GM21825 (cell line): ENCODE measurements at regions not wholly inside any gene's neighbourhood (a gene's known extent, or its start where the extent isn't known, plus 50 kb on each side); places are given as distances from the start of the nearest gene placed in this dataset.

Source experiments
- ATAC-seq: cut with Tn5 transposase; IDR thresholded peaks from one replicate; pipeline ENCODE4 v1.9.1; 2021; ENCODE audit warnings: mild to moderate bottlenecking, moderate library complexity; ENCODE audit not compliant: unreplicated experiment

DNA sequence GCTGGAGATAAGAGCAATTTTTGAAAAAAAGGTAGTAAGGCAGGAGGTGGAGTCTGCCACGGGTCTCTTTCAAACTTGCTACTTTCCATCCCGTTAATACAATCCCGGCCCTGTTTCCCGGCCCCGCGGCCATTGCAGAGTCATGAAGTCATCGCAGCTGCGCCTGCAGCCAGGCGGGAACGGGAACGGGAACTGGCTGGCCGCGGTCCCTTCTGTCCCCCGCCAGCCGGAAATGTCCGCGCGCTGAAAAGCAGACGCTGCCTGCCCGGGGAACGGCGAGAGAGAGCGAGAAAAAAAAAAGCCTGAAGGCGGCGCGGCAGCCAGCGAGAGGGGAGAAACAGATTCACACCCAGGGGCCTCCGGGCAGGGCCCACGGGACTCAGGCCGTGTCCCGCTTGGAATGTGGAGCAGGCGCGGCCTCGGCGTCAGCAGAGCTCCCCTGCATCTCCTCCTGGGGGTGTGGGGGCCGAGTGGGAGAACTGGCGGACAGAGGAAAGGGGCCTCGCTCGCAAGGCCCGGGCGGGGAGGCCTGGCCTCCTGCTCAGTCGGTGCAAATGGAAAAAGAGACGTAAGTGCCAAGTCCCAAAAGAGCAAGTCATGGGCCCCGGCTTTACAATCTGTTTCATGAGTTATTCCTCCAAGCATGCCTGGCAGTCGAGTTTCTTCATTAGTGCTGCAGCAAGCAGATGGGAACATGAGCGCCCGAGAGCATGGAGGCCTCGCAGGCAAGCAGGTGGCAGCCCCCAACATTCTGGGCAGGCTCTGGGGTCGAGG, 201.2 kb upstream of the GAS1 start:
- no peak for ATAC-seq

DNA sequence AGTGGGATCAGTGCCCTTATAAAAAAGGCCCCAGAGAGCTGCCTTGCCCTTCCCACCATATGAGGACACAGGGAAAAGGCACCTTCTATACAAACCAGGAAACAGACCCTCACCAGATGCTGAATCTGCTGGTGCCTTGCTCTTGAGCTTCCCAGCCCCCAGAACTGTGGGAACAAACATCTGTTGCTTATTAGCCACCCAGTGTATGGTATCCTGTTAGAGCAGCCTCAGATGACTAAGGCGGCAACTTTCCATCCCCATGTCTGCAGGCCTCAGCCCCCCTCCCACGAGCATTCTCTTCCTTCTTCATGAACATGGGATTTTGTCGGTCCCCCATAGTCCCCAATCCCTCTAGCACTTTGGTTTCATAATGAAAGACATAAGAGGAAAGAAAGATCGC, 202.5 kb upstream of the GAS1 start:
- ATAC-seq = no peak

DNA sequence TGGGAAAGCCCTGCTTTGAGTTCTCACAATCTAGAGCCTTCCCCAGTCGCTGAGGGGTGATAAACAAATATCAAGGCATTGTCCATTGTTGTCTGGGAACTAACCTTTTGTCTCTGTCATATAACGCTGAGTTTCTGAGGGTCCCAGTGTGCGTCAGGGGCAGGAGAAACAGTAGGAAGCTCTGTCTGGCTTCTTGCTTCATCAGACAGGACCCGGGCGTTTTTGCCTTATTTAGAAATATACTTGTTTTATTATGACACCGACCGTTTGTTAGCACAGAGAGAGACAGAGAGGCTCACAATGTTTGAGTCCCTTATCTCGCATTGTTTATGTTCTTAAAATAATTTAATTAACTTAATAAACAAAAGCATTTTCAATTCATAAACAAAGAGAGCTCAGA, 204.9 kb upstream of the GAS1 start:
- no peak for ATAC-seq

DNA sequence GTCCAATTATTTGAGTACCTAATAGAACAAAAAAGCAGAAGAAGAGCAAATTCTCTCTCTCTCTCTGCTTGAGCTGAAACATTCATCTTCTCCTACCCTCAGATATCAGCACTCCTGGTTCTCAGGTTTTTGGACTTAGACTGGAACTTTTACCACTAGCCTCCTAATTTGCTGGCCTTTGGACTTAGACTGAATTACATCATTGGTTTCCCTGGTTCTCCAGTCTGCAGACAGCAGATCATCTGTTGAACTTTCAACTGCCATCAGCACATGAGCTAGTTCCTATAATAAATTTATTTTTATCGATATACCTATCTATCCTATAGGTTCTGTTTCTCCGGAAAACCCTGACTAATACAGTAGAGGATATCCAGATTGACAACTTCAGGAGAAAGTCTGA, 208.9 kb upstream of the GAS1 start:
- ATAC-seq = no peak

DNA sequence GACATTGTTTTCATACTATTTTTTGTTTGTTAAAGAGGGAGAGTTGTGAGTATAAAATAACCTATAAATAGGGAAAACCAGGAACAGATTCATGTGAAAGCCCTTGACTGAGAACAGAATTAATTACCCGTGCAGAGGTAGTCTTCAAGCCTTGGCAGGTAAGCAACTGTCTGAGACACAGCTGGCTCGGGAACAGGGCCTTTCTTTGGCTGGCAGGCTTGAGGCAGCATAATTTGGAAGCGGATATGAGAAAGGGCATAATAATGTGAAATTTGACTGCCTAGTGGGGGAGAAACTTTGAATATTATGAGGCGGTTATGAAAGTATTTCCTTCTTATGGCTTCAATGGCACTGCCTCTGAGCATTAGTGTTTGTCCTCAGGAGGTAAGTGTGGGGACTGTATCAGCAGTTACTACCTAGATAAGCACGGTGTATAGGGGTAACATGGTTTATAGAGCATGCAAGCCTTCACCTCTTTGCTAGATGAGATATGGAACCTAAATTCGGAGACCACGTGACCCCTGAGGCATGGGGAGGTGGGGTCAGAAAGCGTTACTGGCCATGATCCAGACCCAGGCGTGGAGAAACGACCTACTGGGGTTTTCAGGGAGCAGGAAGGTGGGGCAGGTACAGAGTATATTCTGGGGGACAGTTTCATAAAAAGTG, 210.2 kb upstream of the GAS1 start:
- no peak for ATAC-seq

DNA sequence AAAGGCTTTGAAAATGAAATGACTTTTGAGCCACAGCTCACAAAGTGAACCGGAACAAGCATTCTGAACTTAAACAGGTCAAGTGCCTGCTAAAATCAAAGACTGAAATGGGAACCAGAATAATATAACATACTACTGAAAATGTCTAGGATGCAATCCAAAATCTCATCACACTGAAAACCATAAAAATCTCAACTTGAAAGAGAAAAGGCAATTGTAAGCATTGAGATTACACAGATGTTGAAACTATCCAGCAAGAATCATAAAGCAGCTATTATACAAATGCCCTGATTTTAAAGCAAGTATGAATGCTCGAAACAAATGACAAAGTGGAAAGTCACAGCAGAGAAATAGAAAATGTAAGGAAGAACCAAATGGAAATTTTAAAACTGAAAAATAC, 211.5 kb upstream of the GAS1 start:
- no peak for ATAC-seq

DNA sequence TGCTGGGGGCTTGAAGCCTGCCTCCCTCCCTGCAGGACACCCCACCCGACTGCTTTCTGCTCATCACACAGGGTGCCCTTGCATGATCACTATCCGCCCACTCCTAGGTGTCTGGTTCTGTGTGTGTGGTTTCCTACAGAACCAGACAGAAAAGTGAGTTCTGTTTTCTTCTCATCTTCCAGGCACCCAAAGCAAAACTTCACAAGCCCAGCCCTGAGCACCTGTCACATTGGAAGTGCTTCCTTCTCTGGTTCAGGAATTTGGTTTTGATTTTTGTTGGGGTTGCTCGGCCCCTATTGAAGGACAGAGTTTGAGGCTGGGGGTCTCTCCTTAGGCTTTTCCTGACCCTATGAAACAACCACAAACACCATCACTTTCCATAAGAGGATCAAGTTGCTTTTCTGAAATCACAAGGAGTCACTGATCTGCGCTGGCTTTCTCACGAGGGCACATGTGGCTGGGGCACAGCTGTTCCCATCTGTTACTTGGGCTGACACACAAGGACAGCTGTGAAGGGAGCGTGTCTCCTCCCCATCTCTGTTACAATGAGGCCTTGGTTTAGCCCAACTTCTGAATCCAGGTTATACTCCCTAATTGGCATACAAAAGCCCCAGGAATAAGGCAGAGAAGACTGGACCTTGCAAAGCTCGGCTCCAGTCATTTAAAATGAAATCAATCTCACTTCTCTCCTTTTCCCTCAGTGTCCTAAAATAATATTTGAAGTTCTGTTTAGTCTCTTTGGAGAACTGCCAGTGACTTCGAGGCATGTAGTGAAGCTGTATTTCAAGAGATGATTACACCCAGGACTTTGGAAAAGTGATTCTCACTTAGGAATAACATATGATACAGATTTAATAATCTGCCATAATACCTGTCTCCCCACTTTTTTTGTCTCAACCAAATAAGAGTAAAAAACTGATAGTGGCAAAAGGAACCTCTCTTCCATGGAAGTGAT, 213.1 kb upstream of the GAS1 start:
- no peak for ATAC-seq

DNA sequence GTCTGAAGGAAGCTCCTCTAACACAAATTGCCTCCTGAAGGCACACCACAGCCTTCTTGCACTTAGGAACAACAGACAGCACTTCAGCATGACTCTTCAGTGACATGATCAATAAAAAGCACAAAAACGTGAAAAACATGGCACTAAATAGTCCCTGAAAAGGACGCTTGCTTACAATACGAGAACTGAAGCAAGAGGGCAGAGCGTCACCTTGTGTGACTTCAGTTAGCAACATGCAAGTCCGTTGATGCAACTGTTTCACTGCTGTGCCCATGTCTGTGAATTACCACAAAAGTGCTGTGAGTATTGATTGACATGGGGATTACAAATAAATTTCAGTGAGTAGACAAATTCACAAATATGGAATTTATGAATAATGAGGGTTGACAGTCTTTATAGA, 219.9 kb upstream of the GAS1 start:
- no peak for ATAC-seq

DNA sequence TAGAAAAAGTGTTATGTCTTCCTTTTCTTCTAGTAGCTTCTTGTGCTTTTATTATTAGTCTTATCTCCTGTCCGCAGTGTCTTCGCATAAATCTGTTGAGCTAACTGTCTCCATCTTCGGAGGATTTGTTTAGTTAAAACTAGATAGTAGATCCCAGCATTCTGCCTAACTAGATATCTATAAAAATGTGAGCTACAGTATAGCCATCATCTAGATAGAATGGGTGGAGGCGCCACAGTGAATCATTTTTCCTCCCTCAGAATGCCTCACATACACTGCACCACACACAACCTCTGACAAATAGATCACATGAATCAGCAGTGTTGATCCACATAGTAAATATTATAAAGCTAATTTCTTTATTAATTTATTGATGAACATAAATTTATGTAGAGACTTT, 220.3 kb upstream of the GAS1 start:
- ATAC-seq = no peak

DNA sequence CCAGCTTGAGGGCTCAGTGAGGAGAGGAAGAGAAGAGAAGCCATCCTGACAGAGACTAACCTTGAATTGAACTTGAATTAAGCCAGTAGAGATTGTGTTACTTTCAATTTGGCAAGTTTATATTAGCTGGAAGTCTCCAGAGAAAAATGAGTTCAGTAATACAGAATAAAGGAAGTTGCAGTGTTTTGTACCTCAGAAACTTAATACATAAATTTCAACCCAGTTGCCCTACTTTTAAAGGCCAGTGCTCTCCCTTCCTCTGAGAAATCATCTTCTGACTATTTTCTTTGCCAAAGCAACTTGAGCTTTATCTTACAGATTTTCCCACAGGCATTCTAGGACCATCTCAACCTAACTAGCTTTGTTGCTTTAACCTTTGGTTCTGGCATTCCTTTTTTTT, 231.0 kb upstream of the GAS1 start:
- no peak for ATAC-seq

DNA sequence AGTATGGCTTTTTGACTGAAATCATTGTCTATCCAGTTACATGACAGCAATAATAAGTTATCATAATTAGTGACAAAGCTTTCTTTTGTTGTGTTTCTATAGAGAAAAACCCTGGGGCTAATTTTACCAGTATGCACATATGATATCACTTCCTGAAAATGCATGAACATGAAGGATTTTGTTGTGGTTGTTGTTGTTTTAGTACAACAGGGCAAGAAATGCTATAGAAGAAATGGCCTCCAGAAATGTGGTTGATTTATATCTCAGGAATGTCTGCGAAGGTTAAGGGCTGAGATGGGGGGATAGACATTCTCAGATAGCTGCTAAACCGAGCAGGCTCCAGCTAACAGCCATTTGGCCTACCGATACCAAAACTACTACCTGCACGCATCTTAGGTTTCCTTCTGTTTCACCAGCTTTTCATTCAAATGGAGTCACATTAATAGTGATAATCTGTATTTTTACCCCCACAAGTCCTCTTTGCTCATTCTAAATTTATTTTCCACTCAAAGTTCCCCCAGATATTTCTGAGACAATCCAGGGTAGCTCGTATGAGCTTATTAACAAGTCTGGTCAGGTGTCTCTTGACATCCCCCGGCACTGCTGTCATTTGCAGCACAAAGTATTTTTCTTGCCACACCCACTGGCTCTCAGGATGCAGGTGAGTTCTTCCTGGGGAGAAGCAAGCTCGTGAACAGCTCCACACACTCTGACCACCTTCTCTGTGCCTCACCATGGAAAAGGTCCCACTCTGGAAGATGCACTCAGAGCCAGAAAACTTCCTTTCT, 232.4 kb upstream of the GAS1 start:
- ATAC-seq = no peak

DNA sequence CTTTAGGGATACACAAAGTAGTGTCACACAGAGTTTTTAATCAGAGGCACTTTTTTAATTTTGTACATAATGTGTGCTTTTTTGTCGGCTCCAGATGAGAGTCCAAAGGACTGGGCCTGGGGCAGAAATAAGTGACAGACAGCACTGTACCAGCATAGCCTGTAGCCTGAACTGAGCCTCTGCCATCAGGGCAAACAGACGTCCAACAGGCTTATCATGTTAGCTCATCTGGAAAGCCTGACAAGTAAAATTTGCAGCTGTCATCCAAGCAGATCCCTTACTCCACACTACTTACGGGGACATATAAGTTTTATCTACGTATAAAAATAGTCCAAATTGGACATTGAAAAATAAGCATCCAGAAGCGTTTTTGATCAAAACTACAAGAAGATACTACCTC, 233.1 kb upstream of the GAS1 start:
- no peak for ATAC-seq

DNA sequence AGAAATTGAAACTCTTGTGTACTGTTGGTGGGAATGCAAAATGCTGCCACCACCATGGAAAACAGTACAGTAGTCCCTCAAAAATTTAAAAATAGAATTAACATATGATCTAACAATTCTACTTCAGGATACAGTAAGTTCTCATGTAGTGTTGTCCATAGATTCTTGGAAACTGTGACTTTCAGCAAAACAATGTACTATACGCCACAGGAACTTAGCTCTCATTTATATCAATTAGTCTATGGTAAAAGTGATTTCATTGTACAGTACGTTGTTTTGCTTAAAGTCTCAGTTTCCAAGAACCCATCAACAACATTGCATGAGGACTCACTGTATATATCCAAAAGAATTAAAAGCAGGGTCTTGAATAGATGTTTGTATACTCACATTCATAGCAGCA, 233.5 kb upstream of the GAS1 start:
- no peak for ATAC-seq

DNA sequence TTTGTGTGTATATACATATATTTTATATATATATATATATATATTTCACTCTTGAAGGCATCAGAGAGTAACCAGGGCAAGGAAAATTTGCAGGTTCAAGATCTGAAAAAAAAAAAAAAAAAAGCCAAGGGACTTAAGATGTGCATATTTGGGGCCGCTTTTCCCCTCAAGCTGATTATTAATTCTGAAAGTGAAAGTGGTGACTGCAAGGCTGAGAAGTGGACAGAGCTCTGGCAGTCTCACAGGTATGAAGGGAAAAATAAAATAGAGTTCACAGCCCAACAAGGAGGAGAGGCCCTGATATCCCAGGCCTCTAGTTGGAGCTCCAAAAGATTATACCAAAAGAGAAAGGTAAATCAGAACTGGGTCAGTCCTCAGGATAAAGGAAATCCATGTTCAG, 234.4 kb upstream of the GAS1 start:
- ATAC-seq = no peak

DNA sequence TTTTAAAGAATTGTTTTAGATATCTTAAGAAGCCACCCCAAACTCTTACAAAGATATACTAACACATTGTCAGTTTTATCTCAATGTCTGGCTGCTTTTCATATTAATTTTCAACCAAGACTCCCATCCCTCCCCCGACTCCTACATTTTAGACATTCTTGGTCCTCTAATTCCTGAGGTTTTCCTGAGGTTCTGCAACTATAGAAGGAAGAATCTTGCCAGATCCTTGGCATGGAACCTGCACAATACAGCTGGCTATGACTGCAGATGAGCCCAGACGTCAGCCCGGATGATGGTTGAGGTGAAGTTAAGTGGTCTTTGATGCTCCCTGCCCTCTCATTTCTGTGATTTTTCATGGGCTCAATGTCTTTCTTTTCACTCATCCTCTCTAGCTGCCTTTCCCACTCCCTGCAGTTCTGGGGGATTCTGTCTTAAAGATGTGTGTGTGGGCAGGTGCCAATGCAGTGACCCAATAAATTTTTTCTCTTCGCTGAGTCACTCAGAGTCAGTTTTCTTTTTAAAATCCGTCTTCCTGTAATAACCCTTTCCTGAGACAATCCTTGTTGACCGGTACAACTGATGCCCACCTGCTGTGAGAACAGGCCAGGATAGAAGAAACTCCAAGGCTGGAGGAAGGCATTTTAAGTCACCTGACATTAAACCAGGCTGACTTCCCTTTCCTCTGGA, 237.8 kb upstream of the GAS1 start:
- ATAC-seq = no peak

DNA sequence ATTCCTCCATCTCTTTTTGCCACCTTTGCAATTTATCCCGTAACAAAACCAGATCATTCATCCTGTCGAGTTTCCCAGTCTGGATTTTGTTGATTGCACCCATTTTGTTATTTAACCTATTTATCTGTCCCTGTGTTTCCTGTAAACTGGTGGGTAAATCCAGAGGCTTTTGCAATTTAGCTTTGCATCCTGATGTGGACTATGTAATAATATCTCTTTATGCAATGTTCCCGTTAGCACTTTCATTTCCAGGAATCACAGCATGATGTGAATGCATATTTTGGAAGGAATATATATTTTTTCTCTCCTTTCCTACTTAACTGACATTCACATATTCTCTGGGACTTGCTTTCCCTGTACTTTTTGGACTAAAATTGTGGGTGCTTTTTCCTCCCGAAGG, 240.3 kb upstream of the GAS1 start:
- no peak for ATAC-seq

DNA sequence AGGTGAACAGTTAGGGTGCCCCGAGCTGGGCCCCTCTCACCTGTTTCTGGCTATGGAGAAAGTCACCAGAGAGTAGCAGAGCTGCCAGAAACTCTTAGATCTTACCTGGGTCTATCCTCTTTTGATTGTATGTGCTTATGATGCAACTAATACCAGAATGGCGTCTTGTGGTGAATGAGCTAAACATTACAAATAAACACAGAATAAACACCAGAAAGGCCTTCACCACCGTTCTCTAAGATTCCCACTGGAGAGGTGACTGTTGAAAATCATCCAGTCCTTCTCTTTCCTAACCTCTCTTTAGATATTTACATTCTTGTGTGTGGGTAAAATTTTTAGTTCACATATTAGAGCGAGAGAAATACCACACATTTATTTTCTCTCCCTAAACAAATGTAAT, 241.7 kb upstream of the GAS1 start:
- no peak for ATAC-seq

DNA sequence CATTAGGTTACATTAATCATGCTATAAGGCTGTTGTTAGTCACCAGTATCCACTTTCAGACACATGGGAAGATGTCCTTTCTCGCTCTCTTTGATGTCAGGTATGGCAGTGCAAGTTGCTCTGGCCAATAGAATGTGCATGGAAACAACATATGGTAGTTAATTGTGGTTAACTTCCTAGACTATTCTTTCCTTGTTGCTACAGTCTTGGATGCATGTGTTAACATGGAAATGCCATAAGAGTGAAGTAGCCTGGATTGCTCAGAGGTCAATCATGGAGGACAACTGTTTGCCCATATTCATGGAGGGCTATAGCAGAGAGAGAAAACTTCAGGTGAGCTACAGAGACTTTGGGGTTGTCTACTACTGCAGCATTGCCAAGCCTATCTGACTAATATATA, 245.8 kb upstream of the GAS1 start:
- no peak for ATAC-seq

DNA sequence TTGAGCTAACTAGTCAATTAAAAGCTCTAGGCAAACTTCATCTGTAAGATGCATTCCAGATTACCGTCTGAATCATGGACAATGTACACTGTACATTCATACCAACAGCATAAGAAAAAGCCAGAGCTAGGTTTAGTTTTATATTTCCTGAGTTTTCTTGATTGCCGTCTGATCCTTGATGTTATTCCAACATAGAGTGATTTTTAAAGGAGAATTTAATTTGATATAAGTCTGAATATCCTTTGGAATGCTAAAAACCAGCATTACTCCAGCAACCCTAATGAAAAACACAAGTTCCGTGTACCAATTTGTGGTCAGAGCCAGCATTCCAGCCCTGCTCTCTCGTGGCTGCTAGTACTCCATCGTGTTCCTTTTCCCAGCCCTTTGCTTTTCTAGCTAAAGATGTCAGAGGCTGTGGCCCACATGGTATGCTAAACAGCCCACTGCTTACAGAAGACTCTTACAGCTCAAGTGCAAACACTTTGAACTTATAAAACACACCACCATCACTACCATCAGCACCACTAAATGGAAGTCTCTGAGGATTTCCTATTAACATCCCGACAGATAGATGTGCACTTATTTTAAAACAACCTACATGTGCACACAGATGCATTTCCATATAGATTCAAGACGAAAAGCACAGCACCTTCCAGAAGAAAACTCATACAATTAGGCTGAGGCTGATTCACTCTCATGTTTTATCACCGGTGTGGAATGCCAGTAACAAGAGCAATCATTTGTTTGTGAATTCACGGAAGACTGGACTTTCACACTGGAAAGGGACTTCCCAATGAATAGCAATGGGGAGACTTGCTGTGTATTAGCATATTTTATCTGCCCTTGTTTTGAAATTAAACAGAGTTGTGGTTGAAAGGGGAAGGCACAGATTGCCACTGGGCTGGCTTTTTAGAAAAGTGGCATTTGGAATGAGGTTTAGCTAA, 246.9 kb upstream of the GAS1 start:
- no peak for ATAC-seq
